AG10803 (cell line): ENCODE measurements at regions not wholly inside any gene's neighbourhood (a gene's known extent, or its start where the extent isn't known, plus 50 kb on each side); places are given as distances from the start of the nearest gene placed in this dataset.
"Not testable (repeated sequence)": the region's sequence is repeated elsewhere in the genome, so short reads cannot be mapped to it uniquely, and the experiment has no call there.

Experiments used
- DNase-seq: peaks from one replicate; pipeline ENCODE4 v3.0.0; 2010; ENCODE audit warnings: low read depth
- H3K4me3 ChIP-seq: 2 replicates; pipeline ENCODE4 v1.5.1; 2011; ENCODE audit warnings: mild to moderate bottlenecking, low read length, control low read depth
- CTCF ChIP-seq: conservative IDR thresholded peaks from 2 replicates; pipeline ENCODE4 v1.5.1; 2011; ENCODE audit warnings: mild to moderate bottlenecking, low read length, control low read depth, inconsistent platforms

- H3K4me3 ChIP-seq = no peak overlapping the region
- no peak for TF ChIP-seq CTCF
- DNase-seq = peak; percentile 50
These were observed 349.1 kb downstream of the ANAPC1 start for GRCh38 chr2:111534910-111535352.

GRCh38 chr2:111535404-111535803 lies 348.6 kb downstream of the ANAPC1 start:
- no peak overlapping the region for H3K4me3 ChIP-seq
- TF ChIP-seq CTCF = no peak
- DNase-seq = peak; percentile 64

- DNase-seq = no peak
- no peak overlapping the region for H3K4me3 ChIP-seq
- TF ChIP-seq CTCF = no peak
These were observed 346.8 kb downstream of the ANAPC1 start for GRCh38 chr2:111537078-111537655.

GRCh38 chr2:111539991-111540390 lies 344.0 kb downstream of the ANAPC1 start:
- not testable (repeated sequence) for DNase-seq, H3K4me3 ChIP-seq

- DNase-seq = peak; percentile 75
- H3K4me3 ChIP-seq = not testable (repeated sequence)
These were observed 341.7 kb downstream of the ANAPC1 start for GRCh38 chr2:111542120-111542774.

GRCh38 chr2:111544006-111544405 lies 340.0 kb downstream of the ANAPC1 start:
- not testable (repeated sequence) for H3K4me3 ChIP-seq, DNase-seq

GRCh38 chr2:111545723-111546431 lies 338.1 kb downstream of the ANAPC1 start:
- not testable (repeated sequence) for H3K4me3 ChIP-seq, DNase-seq

GRCh38 chr2:111546578-111546977 lies 337.4 kb downstream of the ANAPC1 start:
- not testable (repeated sequence) for H3K4me3 ChIP-seq

GRCh38 chr2:111549174-111549573 lies 334.8 kb downstream of the ANAPC1 start:
- H3K4me3 ChIP-seq, DNase-seq: not testable (repeated sequence)

More at GRCh38 chr2:111546578-111546977, 337.4 kb downstream of the ANAPC1 start:
- not testable (repeated sequence) for DNase-seq

- DNase-seq, H3K4me3 ChIP-seq: not testable (repeated sequence)
These were observed 332.6 kb downstream of the ANAPC1 start for GRCh38 chr2:111551428-111551827.

GRCh38 chr2:111552625-111553024 lies 331.4 kb downstream of the ANAPC1 start:
- not testable (repeated sequence) for DNase-seq, H3K4me3 ChIP-seq

- H3K4me3 ChIP-seq, DNase-seq: not testable (repeated sequence)
These were observed 324.7 kb downstream of the ANAPC1 start for GRCh38 chr2:111559301-111559700.

GRCh38 chr2:111559814-111560213 lies 324.2 kb downstream of the ANAPC1 start:
- not testable (repeated sequence) for DNase-seq, H3K4me3 ChIP-seq

GRCh38 chr2:111566068-111566467 lies 317.9 kb downstream of the ANAPC1 start:
- H3K4me3 ChIP-seq, DNase-seq: not testable (repeated sequence)

- DNase-seq, H3K4me3 ChIP-seq: not testable (repeated sequence)
These were observed 316.8 kb downstream of the ANAPC1 start for GRCh38 chr2:111567233-111567632.
